Mucosa of descending colon (tissue), 3 donors: ENCODE measurements at regions not wholly inside any gene's neighbourhood (a gene's known extent, or its start where the extent isn't known, plus 50 kb on each side); places are given as distances from the start of the nearest gene placed in this dataset.

ENCODE experiments used
- ATAC-seq: fragments of 200-7000 bp; cut with Tn5 transposase; one replicate; pipeline ENCODE4 v1.9.1; 2020; ENCODE audit warnings: mild to moderate bottlenecking, moderate library complexity
- DNase-seq, 3 donors: peaks; one replicate each; pipeline ENCODE4 v3.0.0-alpha.2; 2020
- H3K36me3 ChIP-seq: fragments of 200-600 bp; one replicate; pipeline ENCODE4 v1.8.0; 2021; ENCODE audit warnings: low read depth, mild to moderate bottlenecking
- H3K4me1 ChIP-seq: fragments of 200-600 bp; one replicate; pipeline ENCODE4 v1.8.0; 2021; ENCODE audit warnings: low read depth, mild to moderate bottlenecking
- H3K4me3 ChIP-seq: fragments of 200-600 bp; one replicate; pipeline ENCODE4 v1.8.0; 2021; ENCODE audit warnings: mild to moderate bottlenecking
- H3K9me3 ChIP-seq: fragments of 200-600 bp; one replicate; pipeline ENCODE4 v1.8.0; 2021; ENCODE audit warnings: mild to moderate bottlenecking
- CTCF ChIP-seq: fragments of 200-600 bp; IDR thresholded peaks from one replicate; pipeline ENCODE4 v1.8.0; 2022; ENCODE audit warnings: antibody characterized with exemption, mild to moderate bottlenecking
- intact Hi-C, 2 donors: fragments of 100-400 bp; cut with DNase I in 1 of 2; cut with micrococcal nuclease in 1 of 2; formaldehyde crosslinking; loops; one replicate each; pipeline versions ENCODE4 v1.11.0 to v1.11.1; 2022; cut with DNase I, micrococcal nuclease
- donor health status: DM: no; HTN: no; CAD: no; lungs with moderate emphysema.
- donor health status: DM: no; HTN: no; CAD: no.
- donor health status: DM: no; HTN: yes; CAD: no.

GRCh38 chr19:28669804-28670203, 543.1 kb downstream of the UQCRFS1 start:
- no peak for ATAC-seq

GRCh38 chr19:28667348-28667977, 545.5 kb downstream of the UQCRFS1 start:
- DNase-seq (no peak), ATAC-seq (no peak)
- peaks cover 12% of the 10 kb centered on the region for H3K9me3 ChIP-seq
- no peak for TF ChIP-seq CTCF
- no peaks in the 10 kb centered on the region for H3K36me3 ChIP-seq
- H3K4me3 ChIP-seq = no peak overlapping the region
- no peaks in the 10 kb centered on the region for H3K4me1 ChIP-seq
- intact Hi-C loops = no loop called here

More at GRCh38 chr19:28669804-28670203, 543.1 kb downstream of the UQCRFS1 start:
- no peak for TF ChIP-seq CTCF
- Histone ChIP-seq H3K4me3 (no peak overlapping the region), H3K9me3 (peaks cover 12% of the 10 kb centered on the region), H3K36me3 (no peaks in the 10 kb centered on the region), H3K4me1 (no peaks in the 10 kb centered on the region)
- intact Hi-C loops = no loop called here
- no peak for DNase-seq

GRCh38 chr19:28665748-28666147, 547.2 kb downstream of the UQCRFS1 start:
- intact Hi-C loops = no loop called here
- no peaks in the 10 kb centered on the region for H3K36me3 ChIP-seq
- DNase-seq = no peak
- H3K4me1 ChIP-seq = no peaks in the 10 kb centered on the region
- H3K9me3 ChIP-seq = peaks cover 12% of the 10 kb centered on the region
- no peak for TF ChIP-seq CTCF
- no peak overlapping the region for H3K4me3 ChIP-seq
- no peak for ATAC-seq

- ATAC-seq (no peak), DNase-seq (no peak)
- Histone ChIP-seq H3K9me3 (peaks cover 7% of the 10 kb centered on the region), H3K4me3 (no peak overlapping the region), H3K36me3 (no peaks in the 10 kb centered on the region), H3K4me1 (no peaks in the 10 kb centered on the region)
- intact Hi-C loops = no loop called here
- TF ChIP-seq CTCF = no peak
These were observed 556.3 kb downstream of the UQCRFS1 start for GRCh38 chr19:28656644-28657043.

DNA sequence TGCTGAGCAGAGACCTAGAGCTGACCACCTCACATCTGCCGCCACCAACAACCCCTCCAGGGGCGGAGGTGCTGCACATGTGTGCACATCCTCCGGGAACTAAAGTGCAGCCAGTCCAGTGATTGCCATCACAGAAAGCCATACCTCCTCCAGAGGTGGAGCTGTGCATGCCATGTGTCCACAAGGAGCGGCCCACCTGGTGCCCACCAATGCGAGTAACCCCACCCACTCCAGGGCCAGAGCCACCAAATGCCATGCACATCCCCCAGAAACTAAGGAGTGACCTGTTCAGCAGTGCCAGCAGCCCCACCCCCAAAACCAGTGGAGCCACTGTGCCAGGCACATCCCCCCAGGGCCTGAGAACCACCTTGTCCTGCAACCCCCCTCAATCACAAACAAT, 557.9 kb downstream of the UQCRFS1 start:
- intact Hi-C loops = no loop called here
- H3K9me3 ChIP-seq = peaks cover 7% of the 10 kb centered on the region
- no peak for TF ChIP-seq CTCF
- H3K36me3 ChIP-seq = no peaks in the 10 kb centered on the region
- H3K4me1 ChIP-seq = no peaks in the 10 kb centered on the region
- DNase-seq = no peak
- H3K4me3 ChIP-seq = no peak overlapping the region
- no peak for ATAC-seq

DNA sequence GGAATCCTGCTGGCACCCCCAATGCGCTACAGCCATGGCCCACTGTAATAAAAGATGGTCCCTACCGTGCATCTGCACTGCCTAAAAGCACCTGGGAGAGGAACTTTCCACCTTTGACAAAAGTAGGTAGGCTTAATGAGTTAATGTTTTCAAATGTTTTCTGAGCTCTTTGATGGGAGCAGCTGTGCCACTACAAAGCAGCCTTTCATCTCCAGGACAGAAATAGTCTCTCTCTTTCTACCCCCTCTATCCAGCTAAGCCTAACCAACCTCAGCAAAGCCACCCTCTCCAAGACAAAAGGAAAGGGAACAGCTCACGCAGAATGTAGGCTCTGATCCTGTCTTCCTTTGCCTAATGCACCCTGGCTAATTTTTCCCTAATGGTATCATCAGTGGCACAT, 560.2 kb downstream of the UQCRFS1 start:
- Histone ChIP-seq H3K4me3 (no peak overlapping the region), H3K9me3 (no peaks in the 10 kb centered on the region), H3K36me3 (no peaks in the 10 kb centered on the region), H3K4me1 (no peaks in the 10 kb centered on the region)
- intact Hi-C loops = no loop called here
- ATAC-seq (no peak), DNase-seq (no peak)
- no peak for TF ChIP-seq CTCF
